ENCODE measurements at regions not wholly inside any gene's neighbourhood (a gene's known extent, or its start where the extent isn't known, plus 50 kb on each side); places are given as distances from the start of the nearest gene placed in this dataset.

DNA sequence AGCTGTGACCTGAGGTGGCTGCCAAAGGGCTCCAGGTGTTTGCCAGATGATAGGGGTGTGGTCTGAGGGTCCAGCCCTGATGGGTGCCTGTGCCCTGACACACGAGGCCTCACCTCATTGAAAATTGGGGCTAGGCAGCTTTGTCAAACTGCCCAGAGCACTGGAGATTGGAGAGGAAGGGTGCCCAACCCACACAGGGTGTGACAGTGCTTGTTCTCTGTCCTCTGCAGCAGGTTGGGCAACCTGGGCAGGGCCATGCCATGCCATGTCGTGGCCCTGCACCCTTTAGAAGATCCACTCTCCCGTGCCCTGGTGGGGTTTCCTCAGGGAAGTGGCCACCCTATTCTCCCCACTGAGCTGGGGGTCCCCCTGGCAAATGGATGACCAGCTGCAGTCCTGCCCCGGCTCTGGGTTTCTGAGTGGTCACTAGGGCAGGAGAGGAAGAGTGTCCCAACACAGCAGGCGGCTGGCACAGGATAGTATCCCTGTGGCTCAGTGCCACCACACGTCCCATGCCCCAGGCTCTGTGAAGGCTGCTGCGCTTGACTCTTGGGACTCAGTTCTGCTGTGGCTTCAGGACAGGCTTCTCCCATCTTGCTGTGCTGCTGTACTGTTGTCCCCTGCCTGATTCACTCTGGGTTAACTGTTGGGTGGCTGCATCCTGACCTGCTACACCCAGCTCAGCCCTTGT is 100.8 kb upstream of the PITX1 start:
- TF ChIP-seq, protein P1, sequence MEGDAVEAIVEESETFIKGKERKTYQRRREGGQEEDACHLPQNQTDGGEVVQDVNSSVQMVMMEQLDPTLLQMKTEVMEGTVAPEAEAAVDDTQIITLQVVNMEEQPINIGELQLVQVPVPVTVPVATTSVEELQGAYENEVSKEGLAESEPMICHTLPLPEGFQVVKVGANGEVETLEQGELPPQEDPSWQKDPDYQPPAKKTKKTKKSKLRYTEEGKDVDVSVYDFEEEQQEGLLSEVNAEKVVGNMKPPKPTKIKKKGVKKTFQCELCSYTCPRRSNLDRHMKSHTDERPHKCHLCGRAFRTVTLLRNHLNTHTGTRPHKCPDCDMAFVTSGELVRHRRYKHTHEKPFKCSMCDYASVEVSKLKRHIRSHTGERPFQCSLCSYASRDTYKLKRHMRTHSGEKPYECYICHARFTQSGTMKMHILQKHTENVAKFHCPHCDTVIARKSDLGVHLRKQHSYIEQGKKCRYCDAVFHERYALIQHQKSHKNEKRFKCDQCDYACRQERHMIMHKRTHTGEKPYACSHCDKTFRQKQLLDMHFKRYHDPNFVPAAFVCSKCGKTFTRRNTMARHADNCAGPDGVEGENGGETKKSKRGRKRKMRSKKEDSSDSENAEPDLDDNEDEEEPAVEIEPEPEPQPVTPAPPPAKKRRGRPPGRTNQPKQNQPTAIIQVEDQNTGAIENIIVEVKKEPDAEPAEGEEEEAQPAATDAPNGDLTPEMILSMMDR (IDR thresholded peaks at IDR 0.05; ENCODE audit: low read length): no peak
- TF ChIP-seq EZH2phosphoT487 (IDR thresholded peaks at IDR 0.05; ENCODE audit: low read length) (no peak), EZH2 (optimal IDR thresholded peaks at IDR 0.05; ENCODE audit: low read depth, low read length) (no peak)
